ENCODE measurements at regions not wholly inside any gene's neighbourhood (a gene's known extent, or its start where the extent isn't known, plus 50 kb on each side); places are given as distances from the start of the nearest gene placed in this dataset.

- TF ChIP-seq CTCF (IDR thresholded peaks at IDR 0.05; ENCODE audit: insufficient read depth, low read depth, low read length) (no peak), EZH2 (IDR thresholded peaks at IDR 0.05; ENCODE audit: insufficient read depth, low read length) (no peak)
Observed at GRCh38 chr1:100597784-100598183, 59.8 kb downstream of the GPR88 start.

Data from astrocyte (in vitro differentiated cells and primary cell).